CD14-positive monocyte (primary cell): ENCODE measurements at regions not wholly inside any gene's neighbourhood (a gene's known extent, or its start where the extent isn't known, plus 50 kb on each side); places are given as distances from the start of the nearest gene placed in this dataset.
"Not testable (repeated sequence)": the region's sequence is repeated elsewhere in the genome, so short reads cannot be mapped to it uniquely, and the experiment has no call there.

ENCODE experiments used
- DNase-seq, 3 donors: peaks; one replicate each; pipeline ENCODE4 v3.0.0-alpha.2; 2011 to 2022
- H2AFZ ChIP-seq: 2 replicates; pipeline ENCODE4 v1.6.0; 2012; ENCODE audit warnings: mild to moderate bottlenecking, low read depth, low read length, inconsistent platforms; ENCODE audit not compliant: insufficient read depth, poor library complexity, severe bottlenecking
- H3K27ac ChIP-seq, 2 donors: 1 replicate in 1 of 2; 2 replicates in 1 of 2; pipeline ENCODE4 v1.5.1; 2012 to 2013; ENCODE audit warnings: low read length in 2 of 2, control low read depth in 1 of 2, inconsistent platforms in 1 of 2, low read depth in 1 of 2, mild to moderate bottlenecking in 1 of 2
- H3K27me3 ChIP-seq, 2 donors: one replicate each; pipeline versions ENCODE4 v1.6.0 to v1.6.1; 2011 to 2013; ENCODE audit warnings: low read length in 2 of 2; ENCODE audit not compliant: control insufficient read depth in 2 of 2, insufficient read depth in 2 of 2
- H3K36me3 ChIP-seq, 2 donors: replicated peaks in 1 of 2; 1 replicate in 1 of 2; 2 replicates in 1 of 2; pipeline versions ENCODE4 v1.5.1 to v1.6.1; 2012 to 2013; ENCODE audit warnings: low read length in 2 of 2, control low read depth in 1 of 2, inconsistent platforms in 1 of 2, mild to moderate bottlenecking in 1 of 2; ENCODE audit not compliant: insufficient read depth in 2 of 2, control insufficient read depth in 1 of 2
- H3K4me1 ChIP-seq, 2 donors: 1 replicate in 1 of 2; 2 replicates in 1 of 2; pipeline versions ENCODE4 v1.5.1 to v1.6.1; 2012 to 2013; ENCODE audit warnings: low read length in 2 of 2, control low read depth in 1 of 2, inconsistent platforms in 1 of 2, mild to moderate bottlenecking in 1 of 2, moderate library complexity in 1 of 2; ENCODE audit not compliant: insufficient read depth in 2 of 2, control insufficient read depth in 1 of 2
- H3K4me2 ChIP-seq: replicated peaks from 2 replicates; pipeline ENCODE3; 2012; ENCODE audit warnings: low read length, moderate library complexity, mild to moderate bottlenecking; ENCODE audit not compliant: poor library complexity, severe bottlenecking; ENCODE audit errors: extremely low read depth
- H3K4me3 ChIP-seq, 3 experiments: fragments of 200-600 bp in 1 of 3; sonication (generic) in 1 of 3; replicated peaks in 1 of 3; 1 replicate in 2 of 3; 2 replicates in 1 of 3; pipeline ENCODE4 v1.5.1; 2011 to 2013; ENCODE audit warnings: low read length in 3 of 3, mild to moderate bottlenecking in 3 of 3, control low read depth in 2 of 3, low read depth in 2 of 3, inconsistent platforms in 1 of 3, moderate library complexity in 1 of 3
- H3K79me2 ChIP-seq: 2 replicates; pipeline ENCODE4 v1.6.0; 2012; ENCODE audit warnings: mild to moderate bottlenecking, control low read depth, inconsistent platforms, low read length, moderate library complexity; ENCODE audit not compliant: insufficient read depth
- H3K9ac ChIP-seq: 2 replicates; pipeline ENCODE4 v1.6.0; 2017; ENCODE audit warnings: low read length, mild to moderate bottlenecking; ENCODE audit not compliant: insufficient read depth, poor library complexity, severe bottlenecking
- H3K9me3 ChIP-seq, 2 donors: replicated peaks in 1 of 2; 1 replicate in 1 of 2; 2 replicates in 1 of 2; pipeline versions ENCODE4 v1.5.1 to v1.6.1; 2012 to 2013; ENCODE audit warnings: low read length in 2 of 2, control low read depth in 1 of 2; ENCODE audit not compliant: control insufficient read depth in 1 of 2, insufficient read depth in 1 of 2
- H4K20me1 ChIP-seq: 2 replicates; pipeline ENCODE4 v1.6.0; 2012; ENCODE audit warnings: mild to moderate bottlenecking, low read length, control low read depth, moderate library complexity; ENCODE audit not compliant: insufficient read depth
- H3K27ac Mint-ChIP-seq, 7 donors: one replicate each; pipeline ENCODE4 v1.8.0; 2020; ENCODE audit warnings: mild to moderate bottlenecking in 7 of 7, mixed read lengths in 7 of 7, moderate library complexity in 6 of 7, inconsistent platforms in 2 of 7
- H3K27me3 Mint-ChIP-seq, 3 donors: one replicate each; pipeline ENCODE4 v1.8.0; 2021 to 2022; ENCODE audit warnings: low read depth in 3 of 3, mild to moderate bottlenecking in 3 of 3, mixed read lengths in 3 of 3, moderate library complexity in 3 of 3, inconsistent platforms in 1 of 3
- H3K36me3 Mint-ChIP-seq, 2 donors: one replicate each; pipeline ENCODE4 v1.8.0; 2020; ENCODE audit warnings: mixed read lengths in 2 of 2, inconsistent platforms in 1 of 2, mild to moderate bottlenecking in 1 of 2
- H3K4me1 Mint-ChIP-seq: one replicate; pipeline ENCODE4 v1.8.0; 2020; ENCODE audit warnings: mild to moderate bottlenecking, mixed read lengths
- H3K4me3 Mint-ChIP-seq, 2 donors: one replicate each; pipeline ENCODE4 v1.8.0; 2020; ENCODE audit warnings: mild to moderate bottlenecking in 2 of 2, mixed read lengths in 2 of 2, moderate library complexity in 1 of 2
- H3K9me3 Mint-ChIP-seq, 7 donors: one replicate each; pipeline ENCODE4 v1.8.0; 2020 to 2022; ENCODE audit warnings: mixed read lengths in 7 of 7, mild to moderate bottlenecking in 6 of 7, moderate library complexity in 6 of 7, inconsistent platforms in 2 of 7
- CTCF ChIP-seq: fragments of 200-600 bp; IDR thresholded peaks from one replicate; pipeline ENCODE4 v1.8.0; 2022; ENCODE audit warnings: antibody characterized with exemption, mild to moderate bottlenecking
- WGBS: methylation state at CpG from one replicate; pipeline ENCODE4 v1.1.5; 2013; ENCODE audit warnings: missing lambda C conversion rate; ENCODE audit not compliant: insufficient coverage; 5-methylcytosine and 5-hydroxymethylcytosine counted together
- intact Hi-C, 2 donors: fragments of 100-400 bp; cut with micrococcal nuclease; formaldehyde crosslinking; loops; one replicate each; pipeline versions ENCODE4 v1.15.0 to v1.15.1; 2023

DNA sequence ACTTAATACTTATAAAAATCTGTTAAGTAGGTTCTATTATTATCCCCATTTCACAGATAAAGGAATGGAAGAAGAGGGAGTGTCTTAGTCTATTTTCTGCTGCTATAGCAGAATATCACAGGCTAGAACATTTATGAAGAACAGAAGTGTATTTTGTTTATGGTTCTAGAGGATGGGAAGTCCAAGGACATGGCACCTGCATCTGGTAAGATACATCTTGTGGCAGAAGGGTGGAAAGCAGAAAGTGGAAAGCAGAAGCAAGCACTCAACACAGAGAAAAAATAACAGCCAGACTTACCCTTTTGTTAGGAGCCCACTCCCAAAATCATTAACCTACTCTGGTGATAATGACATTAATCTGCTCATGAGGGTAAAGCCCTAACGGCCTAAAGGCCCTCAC lies 422.4 kb downstream of the NPIPA8 start:
- no peak for DNase-seq
- no peak overlapping the region for H3K9ac ChIP-seq
- Mint-ChIP-seq H3K4me1 (no peaks in the 10 kb centered on the region), H3K4me3 (no peak overlapping the region), H3K9me3 (peaks cover 0 to 18% (median 10%) of the 10 kb centered on the region in 7 donors), H3K27ac (no peak overlapping the region), H3K27me3 (peaks cover 0 to 3% (median 0%) of the 10 kb centered on the region in 3 donors), H3K36me3 (no peaks in the 10 kb centered on the region)
- no peaks in the 10 kb centered on the region for H3K4me1 ChIP-seq
- no peak overlapping the region for H2AFZ ChIP-seq
- no peak overlapping the region for H3K4me2 ChIP-seq
- no peaks in the 10 kb centered on the region for H3K79me2 ChIP-seq
- H3K9me3 ChIP-seq = peaks cover 0 to 4% of the 10 kb centered on the region in 2 donors
- H3K36me3 ChIP-seq = no peaks in the 10 kb centered on the region
- H3K27ac ChIP-seq = no peak overlapping the region
- intact Hi-C loops = no loop called here
- TF ChIP-seq CTCF = no peak
- no peak overlapping the region for H3K4me3 ChIP-seq
- H4K20me1 ChIP-seq = no peaks in the 10 kb centered on the region
- no CpG with 5 or more reads among the region's 1 CpG for WGBS
- no peaks in the 10 kb centered on the region for H3K27me3 ChIP-seq

DNA sequence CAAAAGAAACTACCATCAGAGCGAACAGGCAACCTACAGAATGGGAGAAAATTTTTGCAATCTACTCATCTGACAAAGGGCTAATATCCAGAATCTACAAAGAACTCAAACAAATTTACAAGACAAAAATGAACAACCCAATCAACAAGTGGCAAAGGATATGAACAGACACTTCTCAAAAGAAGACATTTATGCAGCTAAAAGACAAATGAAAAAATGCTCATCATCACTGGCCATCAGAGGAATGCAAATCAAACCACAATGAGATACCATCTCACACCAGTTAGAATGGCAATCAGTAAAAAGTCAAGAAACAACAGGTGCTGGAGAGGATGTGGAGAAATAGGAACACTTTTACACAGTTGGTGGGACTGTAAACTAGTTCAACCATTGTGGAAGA lies 425.0 kb downstream of the NPIPA8 start:
- H3K36me3 Mint-ChIP-seq, H3K36me3 ChIP-seq, H3K4me3 ChIP-seq, H3K9ac ChIP-seq, H3K27me3 Mint-ChIP-seq, H3K27me3 ChIP-seq, DNase-seq, H3K4me1 ChIP-seq, H3K79me2 ChIP-seq, H3K9me3 ChIP-seq, H2AFZ ChIP-seq, H3K27ac ChIP-seq, H3K4me1 Mint-ChIP-seq, H4K20me1 ChIP-seq, H3K27ac Mint-ChIP-seq, H3K4me2 ChIP-seq, H3K4me3 Mint-ChIP-seq, intact Hi-C loops: not testable (repeated sequence)
- peaks cover 9 to 27% (median 16%) of the 10 kb centered on the region in 7 donors for H3K9me3 Mint-ChIP-seq
- WGBS = no CpG with 5 or more reads among the region's 1 CpG

DNA sequence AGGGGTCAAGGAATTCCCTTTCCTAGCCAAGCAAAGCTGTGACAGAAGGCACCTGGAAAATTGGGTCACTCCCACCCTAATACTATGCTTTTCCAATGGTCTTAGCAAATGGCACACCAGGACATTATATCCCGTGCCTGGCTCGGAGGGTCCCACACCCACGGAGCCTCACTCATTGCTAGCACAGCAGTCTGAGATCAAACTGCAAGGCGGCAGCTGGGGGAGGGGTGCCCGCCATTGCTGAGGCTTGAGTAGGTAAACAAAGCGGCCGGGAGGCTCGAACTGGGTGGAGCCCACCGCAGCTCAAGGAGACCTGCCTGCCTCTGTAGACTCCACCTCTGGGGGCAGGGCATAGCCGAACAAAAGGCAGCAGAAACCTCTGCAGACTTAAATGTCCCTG lies 429.9 kb downstream of the NPIPA8 start:
- H3K9ac ChIP-seq, H3K27me3 ChIP-seq, H3K4me1 Mint-ChIP-seq, H3K36me3 Mint-ChIP-seq, H3K27ac ChIP-seq, H3K27me3 Mint-ChIP-seq, H3K4me3 ChIP-seq, DNase-seq, H3K4me2 ChIP-seq, intact Hi-C loops, H3K36me3 ChIP-seq, H4K20me1 ChIP-seq, H3K4me1 ChIP-seq, H3K4me3 Mint-ChIP-seq, H3K27ac Mint-ChIP-seq, H3K79me2 ChIP-seq, H2AFZ ChIP-seq: not testable (repeated sequence)
- WGBS = 94% methylated on average over 4 of the region's 10 CpGs
- H3K9me3 Mint-ChIP-seq = peaks cover 14 to 22% (median 17%) of the 10 kb centered on the region in 7 donors
- H3K9me3 ChIP-seq = peaks cover 0 to 11% of the 10 kb centered on the region in 2 donors
